ENCODE measurements at regions not wholly inside any gene's neighbourhood (a gene's known extent, or its start where the extent isn't known, plus 50 kb on each side); places are given as distances from the start of the nearest gene placed in this dataset.

DNA sequence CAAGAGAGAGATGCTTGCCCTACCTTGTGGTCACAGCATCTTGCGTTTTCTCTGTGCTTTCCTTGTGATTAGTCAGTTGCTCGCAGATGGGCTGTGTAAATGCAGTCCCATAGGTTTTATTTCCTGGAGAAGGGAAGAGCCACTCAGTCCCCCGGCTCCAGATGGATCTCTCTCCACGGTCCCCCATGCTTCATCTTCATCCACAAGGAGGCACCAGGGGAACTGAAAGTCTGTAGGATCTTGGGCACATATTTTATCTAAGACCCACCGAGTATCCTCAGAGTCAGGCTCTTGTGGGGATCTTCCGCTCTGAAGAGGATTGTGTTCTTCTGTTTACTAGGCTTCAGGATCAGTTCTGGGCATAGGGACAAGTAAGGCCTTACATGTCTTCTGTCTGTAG lies 66.8 kb upstream of the E2F8 start:
- no peak overlapping the region for H3K27ac ChIP-seq (replicated peaks)
- no peak for TF ChIP-seq GABPA (IDR thresholded peaks at IDR 0.05; ENCODE audit: low read depth)
- TF ChIP-seq, protein P1, sequence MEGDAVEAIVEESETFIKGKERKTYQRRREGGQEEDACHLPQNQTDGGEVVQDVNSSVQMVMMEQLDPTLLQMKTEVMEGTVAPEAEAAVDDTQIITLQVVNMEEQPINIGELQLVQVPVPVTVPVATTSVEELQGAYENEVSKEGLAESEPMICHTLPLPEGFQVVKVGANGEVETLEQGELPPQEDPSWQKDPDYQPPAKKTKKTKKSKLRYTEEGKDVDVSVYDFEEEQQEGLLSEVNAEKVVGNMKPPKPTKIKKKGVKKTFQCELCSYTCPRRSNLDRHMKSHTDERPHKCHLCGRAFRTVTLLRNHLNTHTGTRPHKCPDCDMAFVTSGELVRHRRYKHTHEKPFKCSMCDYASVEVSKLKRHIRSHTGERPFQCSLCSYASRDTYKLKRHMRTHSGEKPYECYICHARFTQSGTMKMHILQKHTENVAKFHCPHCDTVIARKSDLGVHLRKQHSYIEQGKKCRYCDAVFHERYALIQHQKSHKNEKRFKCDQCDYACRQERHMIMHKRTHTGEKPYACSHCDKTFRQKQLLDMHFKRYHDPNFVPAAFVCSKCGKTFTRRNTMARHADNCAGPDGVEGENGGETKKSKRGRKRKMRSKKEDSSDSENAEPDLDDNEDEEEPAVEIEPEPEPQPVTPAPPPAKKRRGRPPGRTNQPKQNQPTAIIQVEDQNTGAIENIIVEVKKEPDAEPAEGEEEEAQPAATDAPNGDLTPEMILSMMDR (IDR thresholded peaks at IDR 0.05; ENCODE audit: insufficient read depth, low read length) = no peak
- DNase-seq (ENCODE audit: low read depth in 1 of 2, low spot score in 1 of 2) = no peak

DNA sequence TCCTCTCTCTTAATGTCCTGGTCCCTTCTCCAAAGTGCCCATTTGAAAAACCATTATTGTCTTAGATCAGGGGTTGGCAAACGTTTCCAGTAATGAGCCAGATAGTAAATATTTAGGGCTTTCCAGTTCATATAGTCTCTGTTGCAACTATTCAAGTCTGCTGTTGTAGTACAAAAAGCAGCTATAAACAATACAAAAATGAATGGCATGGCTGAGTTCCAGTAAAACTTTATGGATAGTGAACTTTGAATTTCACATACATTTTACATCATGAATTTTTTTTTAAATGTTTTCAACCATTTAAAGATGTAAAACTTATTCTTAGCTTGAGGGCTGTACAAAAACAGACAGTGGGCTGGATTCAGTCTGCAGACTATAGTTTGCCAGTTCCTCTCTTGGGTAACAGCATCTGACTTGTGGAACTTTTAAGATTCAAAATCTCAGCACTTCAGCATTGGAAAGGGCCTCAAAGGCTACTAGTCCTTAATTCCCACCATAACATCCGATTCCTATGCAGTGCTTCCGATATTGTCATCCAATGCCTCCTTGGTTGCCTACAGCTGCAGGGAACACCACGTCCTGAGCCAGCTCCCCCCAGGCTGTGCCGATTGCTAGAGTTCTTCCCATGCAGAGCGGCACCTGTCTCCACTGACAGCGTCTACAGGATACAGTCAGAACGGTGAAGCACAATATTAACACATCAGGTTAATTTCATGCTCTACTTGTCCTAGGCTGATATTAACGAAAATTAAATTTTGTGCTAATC lies 65.6 kb upstream of the E2F8 start:
- Histone ChIP-seq H3K27me3 (ENCODE audit: insufficient read depth, poor library complexity, severe bottlenecking) (peaks cover under 1% of the 10 kb centered on the region), H3K27ac (replicated peaks) (no peak overlapping the region), H3K4me3 (replicated peaks; ENCODE audit: insufficient read depth, low read length) (no peak overlapping the region)
- no peak for TF ChIP-seq GABPA (IDR thresholded peaks at IDR 0.05; ENCODE audit: low read depth)
- TF ChIP-seq, protein P1 (IDR thresholded peaks at IDR 0.05; ENCODE audit: insufficient read depth, low read length) = no peak
- no peak for TF ChIP-seq SPI1 (IDR thresholded peaks at IDR 0.05; ENCODE audit: borderline replicate concordance, low read depth)
- TF ChIP-seq, protein P2, sequence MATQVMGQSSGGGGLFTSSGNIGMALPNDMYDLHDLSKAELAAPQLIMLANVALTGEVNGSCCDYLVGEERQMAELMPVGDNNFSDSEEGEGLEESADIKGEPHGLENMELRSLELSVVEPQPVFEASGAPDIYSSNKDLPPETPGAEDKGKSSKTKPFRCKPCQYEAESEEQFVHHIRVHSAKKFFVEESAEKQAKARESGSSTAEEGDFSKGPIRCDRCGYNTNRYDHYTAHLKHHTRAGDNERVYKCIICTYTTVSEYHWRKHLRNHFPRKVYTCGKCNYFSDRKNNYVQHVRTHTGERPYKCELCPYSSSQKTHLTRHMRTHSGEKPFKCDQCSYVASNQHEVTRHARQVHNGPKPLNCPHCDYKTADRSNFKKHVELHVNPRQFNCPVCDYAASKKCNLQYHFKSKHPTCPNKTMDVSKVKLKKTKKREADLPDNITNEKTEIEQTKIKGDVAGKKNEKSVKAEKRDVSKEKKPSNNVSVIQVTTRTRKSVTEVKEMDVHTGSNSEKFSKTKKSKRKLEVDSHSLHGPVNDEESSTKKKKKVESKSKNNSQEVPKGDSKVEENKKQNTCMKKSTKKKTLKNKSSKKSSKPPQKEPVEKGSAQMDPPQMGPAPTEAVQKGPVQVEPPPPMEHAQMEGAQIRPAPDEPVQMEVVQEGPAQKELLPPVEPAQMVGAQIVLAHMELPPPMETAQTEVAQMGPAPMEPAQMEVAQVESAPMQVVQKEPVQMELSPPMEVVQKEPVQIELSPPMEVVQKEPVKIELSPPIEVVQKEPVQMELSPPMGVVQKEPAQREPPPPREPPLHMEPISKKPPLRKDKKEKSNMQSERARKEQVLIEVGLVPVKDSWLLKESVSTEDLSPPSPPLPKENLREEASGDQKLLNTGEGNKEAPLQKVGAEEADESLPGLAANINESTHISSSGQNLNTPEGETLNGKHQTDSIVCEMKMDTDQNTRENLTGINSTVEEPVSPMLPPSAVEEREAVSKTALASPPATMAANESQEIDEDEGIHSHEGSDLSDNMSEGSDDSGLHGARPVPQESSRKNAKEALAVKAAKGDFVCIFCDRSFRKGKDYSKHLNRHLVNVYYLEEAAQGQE (IDR thresholded peaks at IDR 0.05; ENCODE audit: insufficient replicate concordance, low read depth) = no peak
- TF ChIP-seq POLR2AphosphoS5 (IDR thresholded peaks at IDR 0.05; ENCODE audit: low read depth) = no peak
- no peak for DNase-seq (ENCODE audit: low read depth in 1 of 2, low spot score in 1 of 2)

More for the DNA sequence above, 66.8 kb upstream of the E2F8 start:
- Histone ChIP-seq H3K27me3 (ENCODE audit: insufficient read depth, poor library complexity, severe bottlenecking) (no peaks in the 10 kb centered on the region), H3K4me3 (replicated peaks; ENCODE audit: insufficient read depth, low read length) (no peak overlapping the region)

DNA sequence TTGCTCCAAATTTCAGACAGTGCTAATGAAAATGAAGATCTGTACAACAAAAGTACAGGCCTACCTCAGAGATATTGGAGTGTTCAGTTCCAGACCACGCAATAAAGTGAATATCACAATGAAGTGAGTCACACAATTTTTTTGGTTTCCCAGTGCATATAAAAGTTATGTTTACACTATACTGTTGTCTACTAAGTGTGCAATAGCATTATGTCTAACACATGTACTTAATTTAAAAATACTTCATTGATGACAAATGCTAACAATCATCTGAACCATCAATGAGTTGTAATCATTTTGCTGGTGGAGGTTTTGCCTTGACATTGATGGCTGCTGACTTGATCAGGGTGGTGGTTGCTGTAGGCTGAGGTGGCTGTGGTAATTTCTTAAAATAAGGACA lies 60.6 kb upstream of the E2F8 start:
- TF ChIP-seq POLR2AphosphoS5 (IDR thresholded peaks at IDR 0.05; ENCODE audit: low read depth) = no peak
- TF ChIP-seq, protein P1 (IDR thresholded peaks at IDR 0.05; ENCODE audit: insufficient read depth, low read length) = no peak
- TF ChIP-seq, protein P2 (IDR thresholded peaks at IDR 0.05; ENCODE audit: insufficient replicate concordance, low read depth) = no peak
- no peak for TF ChIP-seq GABPA (IDR thresholded peaks at IDR 0.05; ENCODE audit: low read depth)
- TF ChIP-seq SPI1 (IDR thresholded peaks at IDR 0.05; ENCODE audit: borderline replicate concordance, low read depth) = no peak
- Histone ChIP-seq H3K4me3 (replicated peaks; ENCODE audit: insufficient read depth, low read length) (no peak overlapping the region), H3K27ac (replicated peaks) (no peak overlapping the region), H3K27me3 (ENCODE audit: insufficient read depth, poor library complexity, severe bottlenecking) (peaks cover 2% of the 10 kb centered on the region)
- DNase-seq (ENCODE audit: low read depth in 1 of 2, low spot score in 1 of 2) = no peak

DNA sequence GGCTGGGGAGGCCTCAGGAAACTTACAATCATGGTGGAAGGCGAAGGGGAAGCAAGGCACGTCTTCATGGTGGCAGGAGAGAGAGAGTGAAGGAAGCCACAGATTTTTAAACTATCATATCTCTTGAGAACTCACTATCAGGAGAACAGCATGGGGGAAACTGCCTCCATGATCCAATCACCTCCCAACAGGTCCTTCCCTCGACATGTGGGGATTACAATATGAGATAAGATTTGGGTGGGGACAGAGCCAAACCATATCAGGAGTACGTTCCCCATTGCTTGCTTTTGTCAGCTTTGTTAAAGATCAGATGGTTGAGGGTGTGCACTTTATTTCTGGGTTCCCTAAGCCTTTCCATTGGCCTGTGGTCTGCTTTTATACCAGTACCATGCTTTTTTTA lies 53.7 kb upstream of the E2F8 start:
- no peaks in the 10 kb centered on the region for H3K27me3 ChIP-seq (ENCODE audit: insufficient read depth, poor library complexity, severe bottlenecking)
- TF ChIP-seq SPI1 (IDR thresholded peaks at IDR 0.05; ENCODE audit: borderline replicate concordance, low read depth) (no peak), GABPA (IDR thresholded peaks at IDR 0.05; ENCODE audit: low read depth) (no peak)
- TF ChIP-seq, protein P1 (IDR thresholded peaks at IDR 0.05; ENCODE audit: insufficient read depth, low read length) = no peak
- DNase-seq (ENCODE audit: low read depth in 1 of 2, low spot score in 1 of 2) = no peak
- H3K27ac ChIP-seq (replicated peaks) = no peak overlapping the region
- no peak overlapping the region for H3K4me3 ChIP-seq (replicated peaks; ENCODE audit: insufficient read depth, low read length)

Measured in HL-60 (cell line).